Fibroblast of lung (primary cell): ENCODE measurements at regions not wholly inside any gene's neighbourhood (a gene's known extent, or its start where the extent isn't known, plus 50 kb on each side); places are given as distances from the start of the nearest gene placed in this dataset.

ENCODE experiments used
- EZH2 ChIP-seq: IDR thresholded peaks from 2 replicates; pipeline ENCODE4 v1.5.1; 2012; ENCODE audit warnings: low read length, control low read depth, mild to moderate bottlenecking; ENCODE audit errors: missing control alignments
- TF ChIP-seq, protein P1 (sequence below), 2 donors: IDR thresholded peaks in 1 of 2; conservative IDR thresholded peaks in 1 of 2; 1 replicate in 1 of 2; 2 replicates in 1 of 2; pipeline ENCODE4 v1.5.1; 2011 to 2012; ENCODE audit warnings: low read length in 2 of 2, control low read depth in 1 of 2, inconsistent platforms in 1 of 2, low read depth in 1 of 2, mild to moderate bottlenecking in 1 of 2

DNA sequence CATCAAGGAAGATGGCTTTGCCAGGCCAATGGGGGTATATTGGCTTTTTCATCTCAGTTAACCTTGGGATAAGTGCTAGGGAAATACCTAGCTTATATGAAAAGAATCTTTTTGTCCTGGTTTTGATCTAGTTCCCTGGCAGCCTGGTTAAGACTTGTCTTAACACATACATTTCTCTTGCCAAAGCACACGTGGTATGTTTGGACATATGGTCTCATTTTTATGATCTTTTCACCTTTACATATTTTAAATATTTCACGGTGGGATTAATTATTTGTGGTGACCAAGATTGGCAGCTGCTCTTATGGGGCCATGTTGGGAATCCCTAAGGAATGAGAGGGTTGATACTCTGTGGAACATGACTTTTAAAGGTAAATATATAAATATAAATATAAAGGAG, 312.5 kb downstream of the NPR3 start:
- TF ChIP-seq, protein P1, sequence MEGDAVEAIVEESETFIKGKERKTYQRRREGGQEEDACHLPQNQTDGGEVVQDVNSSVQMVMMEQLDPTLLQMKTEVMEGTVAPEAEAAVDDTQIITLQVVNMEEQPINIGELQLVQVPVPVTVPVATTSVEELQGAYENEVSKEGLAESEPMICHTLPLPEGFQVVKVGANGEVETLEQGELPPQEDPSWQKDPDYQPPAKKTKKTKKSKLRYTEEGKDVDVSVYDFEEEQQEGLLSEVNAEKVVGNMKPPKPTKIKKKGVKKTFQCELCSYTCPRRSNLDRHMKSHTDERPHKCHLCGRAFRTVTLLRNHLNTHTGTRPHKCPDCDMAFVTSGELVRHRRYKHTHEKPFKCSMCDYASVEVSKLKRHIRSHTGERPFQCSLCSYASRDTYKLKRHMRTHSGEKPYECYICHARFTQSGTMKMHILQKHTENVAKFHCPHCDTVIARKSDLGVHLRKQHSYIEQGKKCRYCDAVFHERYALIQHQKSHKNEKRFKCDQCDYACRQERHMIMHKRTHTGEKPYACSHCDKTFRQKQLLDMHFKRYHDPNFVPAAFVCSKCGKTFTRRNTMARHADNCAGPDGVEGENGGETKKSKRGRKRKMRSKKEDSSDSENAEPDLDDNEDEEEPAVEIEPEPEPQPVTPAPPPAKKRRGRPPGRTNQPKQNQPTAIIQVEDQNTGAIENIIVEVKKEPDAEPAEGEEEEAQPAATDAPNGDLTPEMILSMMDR (conservative IDR thresholded peaks at IDR 0.05 in 1 of 2, IDR thresholded peaks at IDR 0.05 in 1 of 2; ENCODE audit: low read depth in 1 of 2, low read length in 2 of 2), result no peak
- no peak for TF ChIP-seq EZH2
